ENCODE measurements at regions not wholly inside any gene's neighbourhood (a gene's known extent, or its start where the extent isn't known, plus 50 kb on each side); places are given as distances from the start of the nearest gene placed in this dataset.

DNA sequence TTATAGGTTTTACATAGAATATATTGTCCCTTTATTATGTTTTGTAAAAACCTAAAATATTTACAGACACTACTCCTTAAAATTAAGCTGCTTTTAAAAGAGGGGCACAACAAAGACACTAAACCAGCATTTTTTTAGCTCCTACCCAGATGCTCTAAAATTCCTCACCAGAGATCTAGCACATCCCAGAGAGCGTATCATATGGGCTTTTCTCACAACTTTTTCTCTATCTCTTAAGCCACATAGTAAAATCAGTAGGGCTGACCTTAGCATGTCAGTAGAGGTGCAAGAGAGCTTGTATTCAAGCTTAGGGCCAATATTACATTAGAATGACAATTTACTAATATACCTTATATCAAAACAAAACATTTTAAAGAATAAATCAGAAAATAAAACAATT is 216.3 kb downstream of the TMX3 start:
- TF ChIP-seq, protein P1, sequence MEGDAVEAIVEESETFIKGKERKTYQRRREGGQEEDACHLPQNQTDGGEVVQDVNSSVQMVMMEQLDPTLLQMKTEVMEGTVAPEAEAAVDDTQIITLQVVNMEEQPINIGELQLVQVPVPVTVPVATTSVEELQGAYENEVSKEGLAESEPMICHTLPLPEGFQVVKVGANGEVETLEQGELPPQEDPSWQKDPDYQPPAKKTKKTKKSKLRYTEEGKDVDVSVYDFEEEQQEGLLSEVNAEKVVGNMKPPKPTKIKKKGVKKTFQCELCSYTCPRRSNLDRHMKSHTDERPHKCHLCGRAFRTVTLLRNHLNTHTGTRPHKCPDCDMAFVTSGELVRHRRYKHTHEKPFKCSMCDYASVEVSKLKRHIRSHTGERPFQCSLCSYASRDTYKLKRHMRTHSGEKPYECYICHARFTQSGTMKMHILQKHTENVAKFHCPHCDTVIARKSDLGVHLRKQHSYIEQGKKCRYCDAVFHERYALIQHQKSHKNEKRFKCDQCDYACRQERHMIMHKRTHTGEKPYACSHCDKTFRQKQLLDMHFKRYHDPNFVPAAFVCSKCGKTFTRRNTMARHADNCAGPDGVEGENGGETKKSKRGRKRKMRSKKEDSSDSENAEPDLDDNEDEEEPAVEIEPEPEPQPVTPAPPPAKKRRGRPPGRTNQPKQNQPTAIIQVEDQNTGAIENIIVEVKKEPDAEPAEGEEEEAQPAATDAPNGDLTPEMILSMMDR (IDR thresholded peaks at IDR 0.05; ENCODE audit: low read depth, low read length, poor library complexity, severe bottlenecking), result no peak
- no peak for TF ChIP-seq EZH2phosphoT487 (IDR thresholded peaks at IDR 0.05; ENCODE audit: borderline replicate concordance, low read length)
